Left ventricle myocardium inferior (tissue), 1 donor: ENCODE measurements at regions not wholly inside any gene's neighbourhood (a gene's known extent, or its start where the extent isn't known, plus 50 kb on each side); places are given as distances from the start of the nearest gene placed in this dataset.

Experiments used
- DNase-seq: peaks from one replicate; pipeline ENCODE4 v3.0.0-alpha.2; 2020
- H3K27ac ChIP-seq: fragments of 200-600 bp; replicated peaks from 2 replicates; pipeline ENCODE4 v1.8.0; 2021
- H3K27me3 ChIP-seq: fragments of 200-600 bp; 2 replicates; pipeline ENCODE4 v1.8.0; 2021; ENCODE audit warnings: low read depth
- H3K36me3 ChIP-seq: fragments of 200-600 bp; 2 replicates; pipeline ENCODE4 v1.8.0; 2021
- H3K4me1 ChIP-seq: fragments of 200-600 bp; 2 replicates; pipeline ENCODE4 v1.8.0; 2021
- H3K4me3 ChIP-seq: fragments of 200-600 bp; 2 replicates; pipeline ENCODE4 v1.8.0; 2021; ENCODE audit warnings: mild to moderate bottlenecking, moderate library complexity
- H3K9me3 ChIP-seq: fragments of 200-600 bp; replicated peaks from 2 replicates; pipeline ENCODE4 v1.8.0; 2021
- intact Hi-C: fragments of 100-400 bp; cut with micrococcal nuclease; formaldehyde crosslinking; loops from one replicate; pipeline ENCODE4 v1.11.0; 2022
- TF ChIP-seq, protein P1 (sequence below): fragments of 200-600 bp; IDR thresholded peaks from 2 replicates; pipeline ENCODE4 v1.8.0; 2021; ENCODE audit warnings: antibody characterized with exemption, mild to moderate bottlenecking, borderline replicate concordance
- donor health status: DM: no; HTN: yes; CAD: no; lungs with severe emphysema.

DNA sequence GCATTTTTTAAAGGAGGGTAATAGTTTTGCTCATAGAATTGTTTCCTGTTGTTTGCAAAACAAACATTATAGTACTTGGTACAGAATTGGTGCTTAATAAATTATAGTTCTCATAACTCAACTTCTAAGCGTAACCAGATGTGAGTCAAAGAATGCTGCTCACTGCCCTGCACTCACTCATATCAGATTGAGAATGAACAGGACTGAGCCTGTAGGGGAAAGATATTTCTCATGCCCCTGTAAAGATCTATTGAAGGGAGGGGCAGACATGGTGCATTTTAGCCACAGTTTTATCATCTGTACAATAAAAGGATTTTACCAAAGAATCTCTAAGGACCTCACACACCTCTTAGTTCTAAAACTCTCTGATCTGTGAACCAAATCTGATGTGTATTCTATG is 358.5 kb downstream of the SEC16B start:
- Histone ChIP-seq H3K27me3 (peaks cover 35% of the 10 kb centered on the region), H3K36me3 (no peaks in the 10 kb centered on the region), H3K27ac (no peak overlapping the region), H3K4me3 (no peak overlapping the region), H3K9me3 (no peaks in the 10 kb centered on the region), H3K4me1 (no peaks in the 10 kb centered on the region)
- TF ChIP-seq, protein P1, sequence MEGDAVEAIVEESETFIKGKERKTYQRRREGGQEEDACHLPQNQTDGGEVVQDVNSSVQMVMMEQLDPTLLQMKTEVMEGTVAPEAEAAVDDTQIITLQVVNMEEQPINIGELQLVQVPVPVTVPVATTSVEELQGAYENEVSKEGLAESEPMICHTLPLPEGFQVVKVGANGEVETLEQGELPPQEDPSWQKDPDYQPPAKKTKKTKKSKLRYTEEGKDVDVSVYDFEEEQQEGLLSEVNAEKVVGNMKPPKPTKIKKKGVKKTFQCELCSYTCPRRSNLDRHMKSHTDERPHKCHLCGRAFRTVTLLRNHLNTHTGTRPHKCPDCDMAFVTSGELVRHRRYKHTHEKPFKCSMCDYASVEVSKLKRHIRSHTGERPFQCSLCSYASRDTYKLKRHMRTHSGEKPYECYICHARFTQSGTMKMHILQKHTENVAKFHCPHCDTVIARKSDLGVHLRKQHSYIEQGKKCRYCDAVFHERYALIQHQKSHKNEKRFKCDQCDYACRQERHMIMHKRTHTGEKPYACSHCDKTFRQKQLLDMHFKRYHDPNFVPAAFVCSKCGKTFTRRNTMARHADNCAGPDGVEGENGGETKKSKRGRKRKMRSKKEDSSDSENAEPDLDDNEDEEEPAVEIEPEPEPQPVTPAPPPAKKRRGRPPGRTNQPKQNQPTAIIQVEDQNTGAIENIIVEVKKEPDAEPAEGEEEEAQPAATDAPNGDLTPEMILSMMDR, result no peak
- no peak for DNase-seq
- intact Hi-C loops, result no loop called here

DNA sequence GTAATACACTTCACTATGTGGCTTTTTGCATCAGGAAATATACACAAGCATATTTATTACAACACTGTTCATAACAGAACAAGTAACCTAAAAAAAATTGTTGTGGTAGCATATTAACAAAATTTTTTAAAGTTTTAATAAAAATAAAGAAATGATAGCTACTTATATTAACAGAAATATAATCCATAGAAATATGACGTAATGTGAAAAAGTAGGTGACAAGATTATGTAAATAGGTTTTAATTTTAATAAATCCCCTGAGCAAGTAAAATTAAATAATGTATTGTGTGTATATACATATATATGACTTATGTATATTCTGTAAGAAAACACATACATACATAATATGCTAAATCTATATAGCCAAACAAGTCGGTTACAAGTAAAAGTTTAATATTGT is 359.9 kb downstream of the SEC16B start:
- no peak for DNase-seq
- H3K27me3 ChIP-seq, result peaks cover 43% of the 10 kb centered on the region
- H3K36me3 ChIP-seq, result no peaks in the 10 kb centered on the region
- TF ChIP-seq, protein P1, result no peak
- intact Hi-C loops, result no loop called here
- H3K27ac ChIP-seq, result no peak overlapping the region
- no peak overlapping the region for H3K4me3 ChIP-seq
- H3K4me1 ChIP-seq, result no peaks in the 10 kb centered on the region
- peaks cover under 1% of the 10 kb centered on the region for H3K9me3 ChIP-seq

DNA sequence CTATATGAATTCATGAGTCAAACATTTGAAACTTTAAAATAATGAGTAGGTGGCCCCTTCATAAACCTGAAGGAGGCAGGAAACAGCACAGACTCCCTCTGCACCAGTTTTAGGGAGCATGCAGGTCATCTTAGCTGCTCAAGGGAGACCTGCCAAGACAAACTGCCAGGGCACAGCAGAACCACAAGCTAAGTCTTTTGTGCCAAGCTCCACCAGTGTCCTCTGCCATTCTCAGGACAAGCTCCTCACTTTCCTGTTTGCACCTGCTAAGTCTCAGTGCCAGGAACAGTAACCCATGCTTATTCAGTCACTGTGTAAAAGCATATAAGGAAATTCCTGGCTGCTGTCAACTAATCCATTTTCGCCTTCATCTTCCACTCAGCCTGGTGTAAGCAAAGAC is 368.9 kb downstream of the SEC16B start:
- TF ChIP-seq, protein P1, result no peak
- H3K27me3 ChIP-seq, result peaks cover 67% of the 10 kb centered on the region
- intact Hi-C loops, result no loop called here
- no peak overlapping the region for H3K27ac ChIP-seq
- no peaks in the 10 kb centered on the region for H3K4me1 ChIP-seq
- no peaks in the 10 kb centered on the region for H3K36me3 ChIP-seq
- no peak overlapping the region for H3K4me3 ChIP-seq
- H3K9me3 ChIP-seq, result peaks cover 6% of the 10 kb centered on the region
- DNase-seq, result no peak

DNA sequence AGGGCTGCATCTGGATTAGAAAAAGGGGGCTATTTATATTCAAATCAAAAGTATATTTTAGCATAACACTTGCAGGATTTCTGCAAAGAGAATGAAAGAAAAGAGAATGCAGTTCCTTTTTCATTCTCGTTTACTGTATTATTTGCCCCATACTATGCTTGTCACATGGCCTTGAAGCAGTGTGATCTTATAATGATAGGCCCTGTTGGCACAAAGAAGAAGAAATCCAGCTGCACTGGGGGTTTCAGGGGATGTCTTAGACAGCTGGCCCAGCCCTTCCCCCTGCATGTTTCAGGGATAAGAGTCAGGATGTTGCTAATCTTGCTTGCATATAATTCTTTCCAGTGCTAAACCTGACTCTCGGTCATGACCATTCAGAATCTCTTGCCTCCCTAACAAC is 369.5 kb downstream of the SEC16B start:
- no peaks in the 10 kb centered on the region for H3K4me1 ChIP-seq
- DNase-seq, result no peak
- TF ChIP-seq, protein P1, result no peak
- no peak overlapping the region for H3K27ac ChIP-seq
- H3K36me3 ChIP-seq, result no peaks in the 10 kb centered on the region
- peaks cover 72% of the 10 kb centered on the region for H3K27me3 ChIP-seq
- H3K4me3 ChIP-seq, result no peak overlapping the region
- peaks cover 6% of the 10 kb centered on the region for H3K9me3 ChIP-seq
- intact Hi-C loops, result no loop called here

DNA sequence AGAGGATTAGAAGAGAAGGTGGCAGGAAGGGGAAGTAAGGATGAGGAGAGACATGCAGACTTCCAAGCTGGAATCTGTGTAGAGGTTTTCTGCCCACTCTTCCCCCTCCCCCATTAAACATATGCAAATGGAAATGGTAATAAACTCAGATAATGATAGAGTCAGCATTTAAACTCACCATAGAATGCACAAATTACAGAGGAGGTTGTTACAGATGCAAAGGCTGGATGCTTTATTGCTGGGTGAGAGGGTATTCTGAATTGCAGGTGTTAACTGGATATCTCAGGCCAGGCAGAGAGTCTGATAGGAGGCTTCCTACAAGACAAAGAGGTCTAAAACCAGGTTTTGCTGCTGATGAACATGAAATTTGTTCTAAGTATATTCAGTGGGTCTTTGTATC is 372.5 kb downstream of the SEC16B start:
- no peaks in the 10 kb centered on the region for H3K9me3 ChIP-seq
- H3K36me3 ChIP-seq, result no peaks in the 10 kb centered on the region
- no peak overlapping the region for H3K27ac ChIP-seq
- TF ChIP-seq, protein P1, result no peak
- H3K4me3 ChIP-seq, result no peak overlapping the region
- intact Hi-C loops, result no loop called here
- H3K27me3 ChIP-seq, result peaks cover 83% of the 10 kb centered on the region
- no peaks in the 10 kb centered on the region for H3K4me1 ChIP-seq
- DNase-seq, result no peak

DNA sequence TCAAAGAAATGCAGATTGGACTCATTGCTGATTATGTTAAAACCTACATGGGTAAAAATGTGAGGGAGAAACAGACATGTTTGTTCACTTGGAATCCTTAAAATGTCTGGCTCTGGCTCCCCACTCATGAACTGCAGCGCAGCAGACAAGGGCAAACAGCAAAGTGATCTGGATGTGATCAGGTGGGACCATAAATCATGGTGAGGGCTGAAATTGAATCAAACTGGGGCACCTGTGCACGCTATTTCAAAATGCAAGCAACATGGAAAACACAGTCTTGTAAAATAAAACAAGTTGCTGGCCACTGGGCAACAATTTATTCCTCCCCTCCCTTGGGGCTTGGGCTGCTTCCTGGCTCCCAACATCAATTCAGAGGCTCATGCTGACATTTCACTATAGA is 373.4 kb downstream of the SEC16B start:
- no peak overlapping the region for H3K27ac ChIP-seq
- DNase-seq, result no peak
- H3K36me3 ChIP-seq, result no peaks in the 10 kb centered on the region
- H3K27me3 ChIP-seq, result peaks cover 85% of the 10 kb centered on the region
- intact Hi-C loops, result no loop called here
- TF ChIP-seq, protein P1, result no peak
- no peaks in the 10 kb centered on the region for H3K9me3 ChIP-seq
- no peaks in the 10 kb centered on the region for H3K4me1 ChIP-seq
- H3K4me3 ChIP-seq, result no peak overlapping the region
